ENCODE measurements at regions not wholly inside any gene's neighbourhood (a gene's known extent, or its start where the extent isn't known, plus 50 kb on each side); places are given as distances from the start of the nearest gene placed in this dataset.
"Not testable (repeated sequence)": the region's sequence is repeated elsewhere in the genome, so short reads cannot be mapped to it uniquely, and the experiment has no call there.

DNA sequence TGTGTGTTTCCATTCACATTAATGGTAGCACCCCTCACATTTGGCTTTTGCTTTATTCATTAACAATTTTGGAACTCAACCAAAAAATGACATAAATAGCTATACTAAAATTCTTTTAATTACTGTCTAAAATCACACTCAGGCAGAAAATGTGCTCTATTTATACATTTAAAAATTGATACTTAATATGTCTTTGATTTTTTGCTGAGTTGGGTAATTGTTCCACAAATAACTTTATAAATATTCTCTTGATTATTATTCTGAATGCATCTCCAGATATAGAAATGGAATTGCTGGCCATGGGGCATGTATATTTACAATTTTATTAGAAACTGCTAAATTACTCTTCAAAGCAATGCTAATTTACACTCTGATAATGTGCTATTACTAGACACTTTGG lies 658.7 kb upstream of the CHRM3 start:
- TF ChIP-seq, protein P1, sequence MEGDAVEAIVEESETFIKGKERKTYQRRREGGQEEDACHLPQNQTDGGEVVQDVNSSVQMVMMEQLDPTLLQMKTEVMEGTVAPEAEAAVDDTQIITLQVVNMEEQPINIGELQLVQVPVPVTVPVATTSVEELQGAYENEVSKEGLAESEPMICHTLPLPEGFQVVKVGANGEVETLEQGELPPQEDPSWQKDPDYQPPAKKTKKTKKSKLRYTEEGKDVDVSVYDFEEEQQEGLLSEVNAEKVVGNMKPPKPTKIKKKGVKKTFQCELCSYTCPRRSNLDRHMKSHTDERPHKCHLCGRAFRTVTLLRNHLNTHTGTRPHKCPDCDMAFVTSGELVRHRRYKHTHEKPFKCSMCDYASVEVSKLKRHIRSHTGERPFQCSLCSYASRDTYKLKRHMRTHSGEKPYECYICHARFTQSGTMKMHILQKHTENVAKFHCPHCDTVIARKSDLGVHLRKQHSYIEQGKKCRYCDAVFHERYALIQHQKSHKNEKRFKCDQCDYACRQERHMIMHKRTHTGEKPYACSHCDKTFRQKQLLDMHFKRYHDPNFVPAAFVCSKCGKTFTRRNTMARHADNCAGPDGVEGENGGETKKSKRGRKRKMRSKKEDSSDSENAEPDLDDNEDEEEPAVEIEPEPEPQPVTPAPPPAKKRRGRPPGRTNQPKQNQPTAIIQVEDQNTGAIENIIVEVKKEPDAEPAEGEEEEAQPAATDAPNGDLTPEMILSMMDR (IDR thresholded peaks at IDR 0.05) = no peak
- Histone ChIP-seq H3K4me3 (ENCODE audit: low read depth in 1 of 2, low read length in 1 of 2) (no peak overlapping the region), H3K9me3 (no peaks in the 10 kb centered on the region), H3K27ac (no peak overlapping the region), H3K27me3 (no peaks in the 10 kb centered on the region), H3K36me3 (no peaks in the 10 kb centered on the region), H3K4me1 (ENCODE audit: control insufficient read depth in 1 of 2, insufficient read depth in 1 of 2, low read depth in 1 of 2, low read length in 1 of 2) (no peaks in the 10 kb centered on the region)

DNA sequence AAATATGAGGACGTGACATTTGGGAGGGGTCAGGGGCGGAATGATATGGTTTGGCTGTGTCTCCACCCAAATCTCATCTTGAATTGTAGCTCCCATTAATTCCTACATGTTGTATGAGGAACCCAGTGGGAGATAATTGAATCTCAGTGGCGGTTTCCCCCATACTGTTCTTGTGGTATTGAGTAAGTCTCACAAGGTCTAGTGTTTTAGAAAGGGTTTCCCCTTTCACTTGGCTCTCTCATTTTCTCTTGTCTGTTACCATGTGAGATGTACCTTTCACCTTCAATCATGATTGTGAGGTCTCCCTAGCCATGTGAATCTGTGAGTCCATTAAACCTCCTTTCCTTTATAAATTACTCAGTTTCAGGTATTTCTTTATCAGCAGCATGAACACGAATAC lies 663.6 kb upstream of the CHRM3 start:
- Histone ChIP-seq H3K27ac (no peak overlapping the region), H3K9me3 (no peaks in the 10 kb centered on the region), H3K4me3 (ENCODE audit: low read depth in 1 of 2, low read length in 1 of 2) (no peak overlapping the region), H3K27me3 (no peaks in the 10 kb centered on the region), H3K4me1 (ENCODE audit: control insufficient read depth in 1 of 2, insufficient read depth in 1 of 2, low read depth in 1 of 2, low read length in 1 of 2) (no peaks in the 10 kb centered on the region), H3K36me3 (no peaks in the 10 kb centered on the region)
- TF ChIP-seq, protein P1 (IDR thresholded peaks at IDR 0.05) = no peak

DNA sequence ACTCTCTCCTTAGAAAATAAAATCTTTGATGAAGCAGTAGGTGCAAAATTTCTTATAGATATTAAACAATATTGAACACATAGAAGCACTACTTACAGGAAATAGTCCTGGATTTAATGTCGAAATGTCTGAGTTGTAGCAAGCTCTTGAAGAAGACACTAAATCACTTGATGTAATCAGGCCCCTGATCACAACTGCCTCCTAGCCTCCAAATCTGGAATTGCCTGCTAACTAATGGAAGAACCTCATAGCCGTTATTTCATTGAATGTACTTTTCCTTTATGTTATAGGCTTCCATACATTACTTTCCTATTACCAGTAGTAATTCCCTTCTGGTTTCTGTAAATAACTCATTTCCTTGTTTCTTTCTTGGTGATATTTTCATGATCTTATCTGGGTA lies 675.7 kb upstream of the CHRM3 start:
- TF ChIP-seq, protein P1 (IDR thresholded peaks at IDR 0.05) = no peak
- Histone ChIP-seq H3K9me3 (no peaks in the 10 kb centered on the region), H3K27ac (no peak overlapping the region), H3K36me3 (no peaks in the 10 kb centered on the region), H3K4me1 (ENCODE audit: control insufficient read depth in 1 of 2, insufficient read depth in 1 of 2, low read depth in 1 of 2, low read length in 1 of 2) (no peaks in the 10 kb centered on the region), H3K4me3 (ENCODE audit: low read depth in 1 of 2, low read length in 1 of 2) (no peak overlapping the region), H3K27me3 (no peaks in the 10 kb centered on the region)

DNA sequence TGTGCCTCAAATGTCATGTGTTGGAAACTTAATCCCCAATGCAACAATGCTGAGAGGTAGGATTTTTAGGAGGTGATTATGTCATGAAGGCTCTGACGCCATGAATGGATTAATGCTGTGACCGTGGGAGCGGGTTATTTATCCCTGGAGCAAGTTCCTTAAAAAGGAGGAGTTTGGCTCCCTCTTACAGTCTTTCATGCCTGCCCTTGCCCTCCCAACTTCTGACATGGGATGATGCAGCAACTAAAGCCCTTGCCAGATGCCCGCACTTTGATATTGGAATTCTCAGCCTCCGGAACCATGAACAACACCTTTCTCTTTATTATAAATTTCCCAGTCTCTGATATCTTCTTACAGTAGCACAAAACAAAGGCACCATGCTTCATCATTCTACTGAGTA lies 685.3 kb upstream of the CHRM3 start:
- H3K36me3 ChIP-seq = no peaks in the 10 kb centered on the region

DNA sequence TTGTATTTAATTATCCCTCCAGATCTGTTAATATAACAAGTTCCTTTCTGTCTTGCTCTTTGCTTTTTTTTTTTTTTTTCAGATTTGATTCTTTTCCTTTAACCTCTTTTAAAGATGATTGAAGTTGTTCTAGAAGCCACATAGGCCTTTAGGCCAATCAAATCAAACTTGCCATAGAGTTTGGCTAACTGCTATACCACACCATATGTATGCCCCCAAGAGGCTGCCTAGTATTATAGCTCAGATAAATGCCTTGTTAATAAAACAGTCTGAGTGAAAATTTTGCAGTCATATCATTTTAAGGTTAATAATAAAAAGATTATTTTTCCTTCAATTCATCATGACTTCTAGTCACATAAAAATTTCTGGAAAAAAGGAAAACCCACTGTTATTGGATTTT lies 696.0 kb upstream of the CHRM3 start:
- Histone ChIP-seq H3K27me3 (no peaks in the 10 kb centered on the region), H3K4me3 (ENCODE audit: low read depth in 1 of 2, low read length in 1 of 2) (no peak overlapping the region), H3K36me3 (no peaks in the 10 kb centered on the region), H3K9me3 (no peaks in the 10 kb centered on the region), H3K4me1 (ENCODE audit: control insufficient read depth in 1 of 2, insufficient read depth in 1 of 2, low read depth in 1 of 2, low read length in 1 of 2) (no peaks in the 10 kb centered on the region), H3K27ac (no peak overlapping the region)
- TF ChIP-seq, protein P1 (IDR thresholded peaks at IDR 0.05) = no peak

More for the DNA sequence above, 685.3 kb upstream of the CHRM3 start:
- Histone ChIP-seq H3K27ac (no peak overlapping the region), H3K4me3 (ENCODE audit: low read depth in 1 of 2, low read length in 1 of 2) (no peak overlapping the region), H3K9me3 (no peaks in the 10 kb centered on the region), H3K4me1 (ENCODE audit: control insufficient read depth in 1 of 2, insufficient read depth in 1 of 2, low read depth in 1 of 2, low read length in 1 of 2) (no peaks in the 10 kb centered on the region), H3K27me3 (no peaks in the 10 kb centered on the region)
- TF ChIP-seq, protein P1 (IDR thresholded peaks at IDR 0.05) = no peak

DNA sequence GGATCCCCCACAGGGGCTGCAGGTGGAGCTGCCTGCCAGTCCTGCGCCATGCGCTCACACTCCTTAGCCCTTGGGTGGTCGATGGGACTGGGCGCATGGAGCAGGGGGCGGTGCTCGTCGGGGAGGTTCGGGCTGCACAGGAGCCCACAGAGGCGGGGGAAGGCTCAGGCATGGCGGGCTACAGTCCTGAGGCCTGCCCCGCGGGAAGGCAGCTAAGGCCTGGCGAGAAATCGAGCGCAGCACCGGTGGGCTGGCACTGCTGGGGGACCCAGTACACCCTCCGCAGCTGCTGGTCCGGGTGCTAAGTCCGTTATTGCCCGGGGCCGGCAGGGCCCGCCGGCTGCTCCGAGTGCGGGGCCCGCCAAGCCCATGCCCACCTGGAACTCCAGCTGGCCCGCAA lies 701.8 kb upstream of the CHRM3 start:
- not testable (repeated sequence) for H3K27me3 ChIP-seq; H3K4me1 ChIP-seq (ENCODE audit: control insufficient read depth in 1 of 2, insufficient read depth in 1 of 2, low read depth in 1 of 2, low read length in 1 of 2); H3K4me3 ChIP-seq (ENCODE audit: low read depth in 1 of 2, low read length in 1 of 2); H3K36me3 ChIP-seq; H3K27ac ChIP-seq; H3K9me3 ChIP-seq

Measured in neutrophil (primary cell).